HUES6 (cell line): ENCODE measurements at regions not wholly inside any gene's neighbourhood (a gene's known extent, or its start where the extent isn't known, plus 50 kb on each side); places are given as distances from the start of the nearest gene placed in this dataset.
A peak's percentile ranks its signal among the peaks of the same experiment; 100 is the strongest.
"Not testable (repeated sequence)": the region's sequence is repeated elsewhere in the genome, so short reads cannot be mapped to it uniquely, and the experiment has no call there.

Experiments used
- H3K27ac ChIP-seq: 2 replicates; pipeline ENCODE4 v1.7.0; 2013; ENCODE audit warnings: low read depth, mild to moderate bottlenecking, low read length, inconsistent platforms
- H3K27me3 ChIP-seq: 2 replicates; pipeline ENCODE4 v1.6.1; 2013; ENCODE audit warnings: low read length; ENCODE audit not compliant: control insufficient read depth, insufficient read depth
- H3K36me3 ChIP-seq: 2 replicates; pipeline ENCODE4 v1.6.1; 2013; ENCODE audit warnings: low read length; ENCODE audit not compliant: control insufficient read depth, insufficient read depth
- H3K4me1 ChIP-seq: 2 replicates; pipeline ENCODE4 v1.6.1; 2013; ENCODE audit warnings: low read length; ENCODE audit not compliant: control insufficient read depth, insufficient read depth
- H3K4me3 ChIP-seq: 2 replicates; pipeline ENCODE4 v1.5.1; 2013; ENCODE audit warnings: low read depth, low read length
- H3K9ac ChIP-seq: one replicate; pipeline ENCODE4 v1.6.1; 2013; ENCODE audit warnings: mild to moderate bottlenecking, low read length
- H3K9me3 ChIP-seq: 2 replicates; pipeline ENCODE4 v1.6.1; 2013; ENCODE audit warnings: low read depth, low read length; ENCODE audit not compliant: control insufficient read depth, insufficient read depth

DNA sequence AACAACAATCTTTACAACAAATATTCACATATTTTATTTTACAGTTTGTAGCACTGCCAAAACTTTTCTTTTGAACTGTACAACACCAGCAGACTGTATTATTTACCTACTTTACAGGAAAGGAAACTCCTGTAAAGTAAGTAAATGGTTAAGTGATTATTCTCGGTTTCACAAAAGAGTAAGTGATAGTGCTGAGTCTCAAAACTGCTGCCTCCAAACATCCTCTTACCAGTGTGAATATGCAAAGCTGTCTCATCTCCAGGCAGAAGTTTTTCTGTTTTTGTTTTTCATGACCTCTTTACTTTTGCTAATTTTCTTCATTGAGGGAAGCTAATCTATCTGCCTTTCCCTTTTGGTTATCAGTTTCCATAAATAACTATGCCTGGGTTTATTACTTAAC lies 286.7 kb downstream of the SRGAP2C start:
- H3K27ac ChIP-seq: no peak overlapping the region
- no peak overlapping the region for H3K9ac ChIP-seq
- no peaks in the 10 kb centered on the region for H3K36me3 ChIP-seq

DNA sequence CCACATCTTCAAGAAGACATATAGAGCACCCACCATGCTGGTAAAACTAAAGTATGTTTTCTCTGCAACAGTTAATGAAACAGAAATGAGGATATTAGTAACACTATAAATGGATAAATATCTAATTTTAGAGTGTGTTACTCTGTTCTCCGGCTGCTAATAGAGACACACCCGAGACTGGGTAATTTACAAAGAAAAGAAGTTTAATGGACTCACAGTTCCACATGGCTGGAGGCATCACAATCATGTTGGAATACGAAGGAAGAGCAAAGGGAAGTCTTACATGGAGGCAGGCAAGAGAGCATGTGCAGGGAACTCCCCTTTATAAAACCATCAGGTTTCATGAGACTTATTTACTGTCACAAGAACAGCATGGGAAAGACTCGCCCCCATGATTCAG lies 287.2 kb downstream of the SRGAP2C start:
- Histone ChIP-seq H3K9me3 (peaks cover 22% of the 10 kb centered on the region), H3K27ac (no peak overlapping the region), H3K9ac (no peak overlapping the region), H3K4me3 (no peak overlapping the region), H3K4me1 (no peaks in the 10 kb centered on the region), H3K27me3 (no peaks in the 10 kb centered on the region), H3K36me3 (no peaks in the 10 kb centered on the region)

More for the DNA sequence above, 286.7 kb downstream of the SRGAP2C start:
- no peaks in the 10 kb centered on the region; the same call in 1 of the 2 replicates for H3K4me1 ChIP-seq
- peaks cover 18% of the 10 kb centered on the region for H3K9me3 ChIP-seq
- no peaks in the 10 kb centered on the region for H3K27me3 ChIP-seq
- H3K4me3 ChIP-seq: no peak overlapping the region

DNA sequence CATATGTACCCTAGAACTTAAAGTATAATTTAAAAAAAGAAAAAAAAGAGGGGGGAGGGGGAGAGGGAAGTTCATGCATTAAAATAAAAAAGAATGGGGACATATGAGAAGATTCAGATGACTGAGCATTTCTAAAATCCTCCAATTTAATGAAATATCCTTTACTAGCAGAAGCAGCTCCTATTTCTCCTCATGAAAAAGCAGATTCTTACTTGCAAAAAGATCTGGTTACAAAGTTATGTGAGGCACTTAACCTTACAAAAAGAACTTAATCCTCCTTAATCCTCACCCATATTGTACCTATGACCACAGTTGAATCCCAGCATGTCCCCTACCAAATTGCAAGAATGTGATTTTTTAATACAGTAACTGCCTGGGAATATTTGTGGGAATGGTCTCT lies 298.5 kb downstream of the SRGAP2C start:
- H3K27me3 ChIP-seq: no peaks in the 10 kb centered on the region
- H3K27ac ChIP-seq: no peak overlapping the region
- no peak overlapping the region for H3K9ac ChIP-seq
- no peaks in the 10 kb centered on the region for H3K36me3 ChIP-seq
- H3K4me1 ChIP-seq: no peaks in the 10 kb centered on the region
- H3K4me3 ChIP-seq: no peak overlapping the region
- H3K9me3 ChIP-seq: no peaks in the 10 kb centered on the region

DNA sequence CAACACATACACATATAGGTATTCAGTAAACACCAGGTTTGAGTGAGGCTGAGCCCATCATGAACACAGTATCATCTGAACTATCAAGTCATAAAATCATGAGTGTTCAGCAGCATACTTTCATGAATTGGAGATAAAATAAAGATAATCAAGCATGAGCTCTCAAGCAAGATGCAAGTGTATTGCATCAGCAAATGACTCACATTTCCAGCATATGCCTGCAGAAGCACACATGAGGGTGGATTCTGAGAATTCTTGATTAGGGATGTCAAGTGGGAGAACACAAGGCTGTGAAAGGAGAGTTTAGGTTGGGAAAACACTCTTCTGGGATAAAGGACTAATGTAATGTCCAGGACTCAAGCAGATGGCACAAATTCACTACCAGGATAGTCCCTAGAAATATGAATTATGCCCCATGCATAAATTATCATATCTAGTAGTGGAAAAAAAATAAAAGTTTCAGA lies 299.2 kb downstream of the SRGAP2C start:
- H3K36me3 ChIP-seq: no peaks in the 10 kb centered on the region
- no peaks in the 10 kb centered on the region for H3K4me1 ChIP-seq
- H3K27ac ChIP-seq: no peak overlapping the region
- H3K4me3 ChIP-seq: no peak overlapping the region
- no peak overlapping the region for H3K9ac ChIP-seq
- no peaks in the 10 kb centered on the region for H3K27me3 ChIP-seq
- no peaks in the 10 kb centered on the region for H3K9me3 ChIP-seq

DNA sequence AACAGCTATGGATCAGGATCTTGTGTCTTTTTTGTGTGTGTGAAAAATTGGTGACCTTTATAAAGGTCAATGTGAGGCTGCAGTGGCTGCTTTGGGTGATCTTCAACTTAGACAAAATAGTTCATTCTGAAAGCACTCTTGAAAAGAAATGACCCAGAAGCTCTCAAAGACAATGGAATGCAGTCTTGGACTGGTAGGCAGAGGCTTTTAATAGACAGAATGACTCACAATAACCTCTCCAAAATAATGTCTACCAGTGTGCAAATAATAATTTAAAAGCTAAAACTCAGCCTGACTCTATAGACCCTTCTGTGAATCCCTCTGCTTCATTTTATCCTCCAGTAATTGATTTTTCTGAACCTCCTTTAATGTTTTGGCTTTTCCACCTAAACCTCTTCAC lies 310.0 kb downstream of the SRGAP2C start:
- not testable (repeated sequence) for H3K9ac ChIP-seq, H3K4me1 ChIP-seq, H3K27me3 ChIP-seq, H3K36me3 ChIP-seq, H3K27ac ChIP-seq, H3K9me3 ChIP-seq, H3K4me3 ChIP-seq

DNA sequence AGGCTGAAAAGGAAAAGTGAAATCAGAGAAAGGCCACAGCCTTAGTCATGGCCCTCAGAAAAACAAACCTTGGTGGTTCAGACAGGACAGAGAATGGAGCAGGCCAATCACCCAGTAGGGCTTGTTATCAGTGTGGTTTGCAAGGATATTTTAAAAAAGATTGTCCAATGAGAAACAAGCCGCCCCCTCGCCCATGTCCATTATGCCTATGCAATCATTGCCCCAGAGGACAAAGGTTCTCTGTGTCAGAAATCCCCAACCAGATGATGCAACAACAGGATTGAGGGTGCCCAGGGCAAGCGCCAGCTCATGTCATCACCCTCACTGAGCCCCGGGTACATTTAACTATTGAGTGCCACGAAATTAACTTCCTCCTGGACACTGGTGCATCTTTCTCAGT lies 326.7 kb downstream of the SRGAP2C start:
- H3K36me3 ChIP-seq, H3K27me3 ChIP-seq, H3K4me1 ChIP-seq, H3K27ac ChIP-seq, H3K4me3 ChIP-seq, H3K9ac ChIP-seq: not testable (repeated sequence)
- peaks cover 16% of the 10 kb centered on the region; the same call in 1 of the 2 replicates for H3K9me3 ChIP-seq

DNA sequence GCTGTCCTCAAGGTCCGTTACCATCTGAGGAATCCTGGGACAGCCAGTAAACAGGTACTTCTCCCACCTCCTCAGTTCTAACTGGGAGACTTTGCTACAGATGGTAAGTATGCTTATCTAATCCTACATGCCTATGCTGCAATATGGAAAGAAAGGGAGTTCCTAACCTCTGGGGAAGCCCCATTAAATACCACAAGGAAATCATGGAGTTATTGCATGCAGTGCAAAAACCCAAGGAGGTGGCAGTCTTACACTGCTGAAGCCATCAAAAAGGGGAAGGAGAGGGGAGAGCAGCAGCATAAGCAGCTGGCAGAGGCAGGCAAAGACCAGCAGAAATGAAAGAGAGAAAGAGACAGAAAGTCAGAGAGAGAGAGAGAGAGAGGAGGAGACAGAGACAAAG lies 327.1 kb downstream of the SRGAP2C start:
- H3K36me3 ChIP-seq, H3K4me1 ChIP-seq, H3K27me3 ChIP-seq, H3K9ac ChIP-seq, H3K27ac ChIP-seq, H3K4me3 ChIP-seq: not testable (repeated sequence)
- peaks cover 16% of the 10 kb centered on the region; the same call in 1 of the 2 replicates for H3K9me3 ChIP-seq

DNA sequence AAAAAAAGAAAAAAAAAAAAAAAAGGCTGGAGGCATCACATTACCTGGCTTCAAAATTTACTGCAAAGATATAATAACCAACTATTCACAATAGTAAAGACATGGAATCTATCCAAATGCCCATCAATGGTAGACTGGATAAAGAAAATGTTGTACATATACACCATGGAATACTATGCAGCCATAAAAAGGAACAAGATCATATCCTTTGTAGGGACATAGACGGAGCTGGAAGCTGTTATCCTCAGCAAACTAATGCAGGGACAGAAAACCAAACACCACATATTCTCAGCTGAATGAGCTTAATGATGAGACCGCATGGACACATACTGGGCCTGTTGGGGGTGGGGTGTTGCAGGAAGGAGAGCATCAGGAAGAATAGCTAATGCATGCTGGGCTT lies 330.5 kb downstream of the SRGAP2C start:
- Histone ChIP-seq H3K27ac (no peak overlapping the region), H3K4me1 (peaks cover 6% of the 10 kb centered on the region; the same call in 1 of the 2 replicates), H3K9me3 (peaks cover 13% of the 10 kb centered on the region; the same call in 1 of the 2 replicates), H3K36me3 (no peaks in the 10 kb centered on the region), H3K4me3 (no peak overlapping the region), H3K27me3 (peaks cover 3% of the 10 kb centered on the region; the same call in 1 of the 2 replicates), H3K9ac (no peak overlapping the region)

DNA sequence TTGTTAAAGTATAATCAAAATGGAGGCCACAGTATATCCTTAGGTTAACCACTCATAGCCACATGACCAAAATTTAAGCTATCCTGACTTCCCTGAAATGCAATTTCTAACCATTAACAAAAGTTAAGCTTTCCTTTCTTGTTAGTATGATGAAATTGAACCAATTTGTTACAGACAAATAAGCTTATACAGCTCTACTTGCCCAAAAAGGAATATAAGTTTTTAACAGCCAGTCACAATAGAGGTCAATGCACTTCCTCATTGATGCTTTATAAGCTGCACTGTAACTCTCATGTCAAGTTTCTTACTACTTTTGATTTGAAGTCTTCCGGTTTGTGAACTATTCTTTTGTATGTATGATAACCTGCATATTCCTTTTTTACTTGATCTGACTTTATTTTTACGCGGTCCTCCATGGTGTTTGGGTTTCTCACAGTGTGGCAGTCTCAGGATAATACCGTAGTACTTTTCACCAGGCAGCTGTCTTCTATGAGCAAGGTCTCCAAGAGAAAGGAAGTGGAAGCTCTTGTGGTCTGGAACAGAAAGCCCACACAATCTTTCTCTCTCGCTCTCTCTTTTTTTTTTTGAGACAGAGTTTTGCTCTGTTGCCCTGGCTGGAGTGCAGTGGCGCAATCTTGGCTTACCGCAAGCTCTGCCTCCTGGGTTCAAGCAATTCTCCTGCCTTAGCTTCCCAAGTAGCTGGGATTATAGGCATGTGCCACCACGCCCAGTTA lies 331.6 kb downstream of the SRGAP2C start:
- Histone ChIP-seq H3K4me3 (no peak overlapping the region), H3K27ac (no peak overlapping the region), H3K9ac (no peak overlapping the region), H3K4me1 (peaks cover 6% of the 10 kb centered on the region; the same call in 1 of the 2 replicates), H3K27me3 (peaks cover 3% of the 10 kb centered on the region; the same call in 1 of the 2 replicates), H3K36me3 (no peaks in the 10 kb centered on the region), H3K9me3 (peaks cover 13% of the 10 kb centered on the region; the same call in 1 of the 2 replicates)

DNA sequence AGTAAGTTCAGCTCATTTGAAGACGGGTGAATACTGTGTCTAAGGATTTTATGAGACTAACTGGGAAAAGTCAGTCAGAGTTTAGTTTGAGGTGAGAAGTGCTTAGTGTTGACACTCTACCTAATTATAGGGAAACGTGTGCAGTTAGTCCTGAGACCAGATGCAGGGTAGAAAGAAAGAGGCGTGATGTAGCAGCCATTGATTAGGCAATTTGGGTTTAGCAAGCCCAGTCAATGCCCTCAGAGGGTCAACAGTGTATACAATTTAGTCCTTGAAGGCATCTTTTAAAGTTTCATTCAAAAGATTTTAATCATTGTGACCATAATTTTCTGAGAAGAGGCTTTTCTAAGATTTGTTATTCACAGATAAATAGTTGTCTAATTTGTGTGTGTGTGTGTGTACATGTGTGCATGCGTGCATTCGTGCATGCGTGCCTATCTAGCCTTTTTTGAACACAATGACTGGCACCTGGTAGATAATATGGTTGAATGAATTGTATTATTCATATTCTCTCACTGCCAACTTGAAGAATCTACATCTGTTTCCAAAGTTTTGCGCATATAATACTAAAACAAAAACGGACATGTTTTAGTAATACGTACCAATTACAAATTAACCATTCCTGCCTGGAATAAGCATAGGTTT lies 332.9 kb downstream of the SRGAP2C start:
- H3K9ac ChIP-seq: no peak overlapping the region
- no peak overlapping the region for H3K4me3 ChIP-seq
- H3K9me3 ChIP-seq: peaks cover 13% of the 10 kb centered on the region; the same call in 1 of the 2 replicates
- peaks cover 6% of the 10 kb centered on the region; the same call in 1 of the 2 replicates for H3K4me1 ChIP-seq
- H3K27ac ChIP-seq: no peak overlapping the region
- H3K27me3 ChIP-seq: peaks cover 3% of the 10 kb centered on the region; the same call in 1 of the 2 replicates
- no peaks in the 10 kb centered on the region for H3K36me3 ChIP-seq

DNA sequence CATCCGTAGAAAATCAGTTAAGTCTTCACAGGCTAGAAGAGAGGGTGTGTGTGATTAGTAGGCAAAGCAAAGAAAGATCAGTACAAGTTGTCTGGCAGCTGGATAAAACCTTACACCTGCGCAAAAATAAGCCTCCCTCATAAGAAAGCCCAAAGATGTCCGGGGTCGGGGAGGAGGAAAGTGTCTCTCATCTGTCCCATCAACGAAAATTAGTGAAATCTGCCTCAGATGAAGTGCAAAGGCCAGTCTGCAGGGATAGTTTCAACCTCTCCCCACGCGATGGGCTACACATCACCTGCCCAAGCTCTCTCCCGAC lies 333.9 kb downstream of the SRGAP2C start:
- Histone ChIP-seq H3K27ac (no peak overlapping the region), H3K36me3 (no peaks in the 10 kb centered on the region), H3K9me3 (peaks cover 7% of the 10 kb centered on the region; the same call in 1 of the 2 replicates), H3K9ac (peak overlapping the region; percentile 87), H3K4me1 (peaks cover 6% of the 10 kb centered on the region; the same call in 1 of the 2 replicates), H3K27me3 (peaks cover 3% of the 10 kb centered on the region; the same call in 1 of the 2 replicates), H3K4me3 (peak overlapping the region; percentile 79)
